H1 (cell line): ENCODE measurements at regions not wholly inside any gene's neighbourhood (a gene's known extent, or its start where the extent isn't known, plus 50 kb on each side); places are given as distances from the start of the nearest gene placed in this dataset.

Experiments used
- CTCF ChIA-PET: fragments of 300-600 bp; sonication (Branson Sonifier 250); formaldehyde crosslinking; loops from one replicate; lab custom pipeline; 2021; ENCODE audit not compliant: partially characterized antibody; lab: Charles Lee
- POLR2A ChIA-PET: fragments of 300-600 bp; sonication (Branson Sonifier 250); formaldehyde crosslinking; loops from one replicate; lab custom pipeline; 2021; ENCODE audit warnings: inconsistent platforms; ENCODE audit not compliant: partially characterized antibody; lab: Charles Lee
- DNase-seq, 2 experiments: peaks; one replicate each; pipeline versions ENCODE4 v3.0.0 to v3.0.0-alpha.2; 2010 to 2022; ENCODE audit warnings: low spot score in 2 of 2, low read depth in 1 of 2, mixed read lengths in 1 of 2
- FAIRE-seq: peaks from 2 replicates; lab custom pipeline; 2011; peaks lifted over from hg19 to GRCh38; lab: Jason Lieb, UNC
- H2AFZ ChIP-seq: 2 replicates; pipeline ENCODE4 v1.8.1; 2012; ENCODE audit warnings: low read length, inconsistent platforms
- H2AK5ac ChIP-seq: 2 replicates; pipeline ENCODE4 v1.6.1; 2013; ENCODE audit warnings: low read depth, low read length
- H2BK120ac ChIP-seq: replicated peaks from 2 replicates; pipeline ENCODE3; 2013; ENCODE audit warnings: low read depth, low read length, inconsistent platforms
- H2BK12ac ChIP-seq: 2 replicates; pipeline ENCODE4 v1.6.1; 2013; ENCODE audit warnings: low read depth, low read length
- H2BK15ac ChIP-seq: 2 replicates; pipeline ENCODE4 v1.6.1; 2013; ENCODE audit warnings: low read length
- H2BK20ac ChIP-seq: 2 replicates; pipeline ENCODE4 v1.6.1; 2013; ENCODE audit warnings: low read length
- H2BK5ac ChIP-seq: 2 replicates; pipeline ENCODE4 v1.6.1; 2013; ENCODE audit warnings: low read depth, low read length
- H3K14ac ChIP-seq: 2 replicates; pipeline ENCODE4 v1.6.1; 2013; ENCODE audit warnings: inconsistent platforms; ENCODE audit not compliant: insufficient read length
- H3K18ac ChIP-seq: 2 replicates; pipeline ENCODE4 v1.6.1; 2013; ENCODE audit warnings: low read length; ENCODE audit errors: extremely low read depth
- H3K23ac ChIP-seq: 2 replicates; pipeline ENCODE4 v1.6.1; 2013; ENCODE audit warnings: inconsistent platforms; ENCODE audit not compliant: insufficient read length
- H3K23me2 ChIP-seq: 2 replicates; pipeline ENCODE4 v1.6.1; 2013; ENCODE audit warnings: low read depth, low read length
- H3K27ac ChIP-seq: 2 replicates; pipeline ENCODE4 v1.6.1; 2011; ENCODE audit warnings: low read depth, low read length, inconsistent platforms
- H3K27me3 ChIP-seq, 4 experiments: replicated peaks in 1 of 4; 1 replicate in 1 of 4; 2 replicates in 3 of 4; pipeline versions ENCODE4 v1.6.1 to v1.8.1; 2011 to 2013; ENCODE audit warnings: low read length in 3 of 4, mild to moderate bottlenecking in 3 of 4, inconsistent platforms in 2 of 4, mixed read lengths in 2 of 4, moderate library complexity in 1 of 4; ENCODE audit not compliant: control insufficient read depth in 3 of 4, insufficient read depth in 3 of 4; ENCODE audit errors: extremely low read depth in 1 of 4
- H3K36me3 ChIP-seq, 4 experiments: 2 replicates each; pipeline versions ENCODE4 v1.6.1 to v1.8.1; 2011 to 2013; ENCODE audit warnings: mild to moderate bottlenecking in 4 of 4, low read length in 3 of 4, moderate library complexity in 2 of 4, control low read depth in 1 of 4, inconsistent platforms in 1 of 4; ENCODE audit not compliant: insufficient read depth in 4 of 4, control insufficient read depth in 2 of 4
- H3K4ac ChIP-seq: replicated peaks from 2 replicates; pipeline ENCODE3; 2013; ENCODE audit warnings: low read length, low read depth, mixed read lengths, inconsistent platforms; ENCODE audit not compliant: insufficient read length
- H3K4me1 ChIP-seq, 4 experiments: replicated peaks in 1 of 4; 1 replicate in 1 of 4; 2 replicates in 3 of 4; pipeline versions ENCODE4 v1.6.1 to v1.8.1; 2011 to 2013; ENCODE audit warnings: low read length in 3 of 4, inconsistent platforms in 2 of 4, mixed read lengths in 1 of 4; ENCODE audit not compliant: insufficient read depth in 4 of 4, control insufficient read depth in 3 of 4
- H3K4me2 ChIP-seq, 2 experiments: 2 replicates each; pipeline versions ENCODE4 v1.6.1 to v1.8.1; 2011 to 2013; ENCODE audit warnings: low read depth in 2 of 2, low read length in 2 of 2, control low read depth in 1 of 2, inconsistent platforms in 1 of 2, mild to moderate bottlenecking in 1 of 2; ENCODE audit not compliant: insufficient read depth in 1 of 2
- H3K4me3 ChIP-seq, 4 experiments: fragments of 200-600, 300-600 bp in 1 of 4; sonication (generic), shearing (Covaris generic), sonication (Bioruptor Twin) in 1 of 4; 2 replicates each; pipeline versions ENCODE4 v1.5.1 to v1.8.1; 2011 to 2016; ENCODE audit warnings: low read length in 4 of 4, low read depth in 3 of 4, control low read depth in 2 of 4, inconsistent platforms in 2 of 4, mild to moderate bottlenecking in 2 of 4, mixed read lengths in 1 of 4, moderate library complexity in 1 of 4; ENCODE audit not compliant: insufficient read depth in 2 of 4; ENCODE audit errors: extremely low read depth in 1 of 4
- H3K56ac ChIP-seq: replicated peaks from 2 replicates; pipeline ENCODE3; 2013; ENCODE audit warnings: low read depth, mild to moderate bottlenecking, mixed read lengths, low read length, inconsistent platforms; ENCODE audit not compliant: insufficient read length
- H3K79me1 ChIP-seq: 2 replicates; pipeline ENCODE4 v1.6.1; 2013; ENCODE audit warnings: low read depth, low read length, control low read depth
- H3K79me2 ChIP-seq, 2 experiments: 2 replicates each; pipeline versions ENCODE4 v1.6.1 to v1.8.1; 2012 to 2013; ENCODE audit warnings: low read length in 2 of 2, mild to moderate bottlenecking in 2 of 2, inconsistent platforms in 1 of 2; ENCODE audit not compliant: insufficient read depth in 2 of 2, control insufficient read depth in 1 of 2
- H3K9ac ChIP-seq, 4 experiments: replicated peaks in 1 of 4; 1 replicate in 1 of 4; 2 replicates in 3 of 4; pipeline versions ENCODE4 v1.6.1 to v1.8.1; 2011 to 2013; ENCODE audit warnings: low read depth in 3 of 4, low read length in 3 of 4, control low read depth in 2 of 4, mild to moderate bottlenecking in 2 of 4, moderate library complexity in 2 of 4, inconsistent platforms in 1 of 4; ENCODE audit errors: extremely low read depth in 1 of 4
- H3K9me3 ChIP-seq, 2 experiments: 2 replicates each; pipeline versions ENCODE4 v1.6.1 to v1.8.1; 2012 to 2013; ENCODE audit warnings: mild to moderate bottlenecking in 2 of 2, moderate library complexity in 2 of 2, control low read depth in 1 of 2, inconsistent platforms in 1 of 2, low read depth in 1 of 2, low read length in 1 of 2, mixed read lengths in 1 of 2; ENCODE audit not compliant: insufficient read depth in 2 of 2
- H4K20me1 ChIP-seq, 2 experiments: replicated peaks in 1 of 2; 2 replicates each; pipeline versions ENCODE3 to v1.8.1; 2011 to 2013; ENCODE audit warnings: inconsistent platforms in 2 of 2, low read length in 2 of 2, mild to moderate bottlenecking in 1 of 2; ENCODE audit not compliant: insufficient read depth in 2 of 2, control insufficient read depth in 1 of 2
- H4K5ac ChIP-seq: 2 replicates; pipeline ENCODE4 v1.6.1; 2013; ENCODE audit warnings: low read length, low read depth, mixed read lengths, inconsistent platforms; ENCODE audit not compliant: insufficient read length
- H4K8ac ChIP-seq: 2 replicates; pipeline ENCODE4 v1.8.0; 2013; ENCODE audit warnings: mild to moderate bottlenecking, moderate library complexity, low read length, inconsistent platforms; ENCODE audit not compliant: insufficient read depth; ENCODE audit errors: extremely low read depth
- H4K91ac ChIP-seq: replicated peaks from 2 replicates; pipeline ENCODE3; 2013; ENCODE audit warnings: low read length, mixed read lengths, inconsistent platforms; ENCODE audit not compliant: insufficient read length
- CHD2 ChIP-seq: IDR thresholded peaks from 2 replicates; pipeline ENCODE4 v1.6.1; 2012; ENCODE audit warnings: low read length, improper control_type of control experiment
- EP300 ChIP-seq, 2 experiments: IDR thresholded peaks; 1 replicate in 1 of 2; 2 replicates in 1 of 2; pipeline ENCODE4 v1.6.1; 2011 to 2012; ENCODE audit warnings: low read depth in 2 of 2, low read length in 2 of 2, mild to moderate bottlenecking in 2 of 2, borderline replicate concordance in 1 of 2, inconsistent platforms in 1 of 2, moderate library complexity in 1 of 2
- HDAC6 ChIP-seq: IDR thresholded peaks from one replicate; pipeline ENCODE4 v1.7.1; 2012; ENCODE audit warnings: low read depth, mild to moderate bottlenecking, inconsistent platforms, low read length, moderate library complexity
- JUN ChIP-seq: IDR thresholded peaks from 2 replicates; pipeline ENCODE4 v1.6.1; 2011; ENCODE audit warnings: low read depth, mild to moderate bottlenecking, improper control_type of control experiment, low read length
- KDM5A ChIP-seq: fragments of 200-600 bp; IDR thresholded peaks from 2 replicates; pipeline ENCODE4 v1.7.1; 2012; ENCODE audit warnings: mild to moderate bottlenecking, low read length, inconsistent platforms, mixed read lengths
- POLR2AphosphoS5 ChIP-seq: IDR thresholded peaks from 2 replicates; pipeline ENCODE4 v1.6.1; 2011; ENCODE audit warnings: low read depth, low read length
- RAD21 ChIP-seq, 2 experiments: IDR thresholded peaks in 1 of 2; conservative IDR thresholded peaks in 1 of 2; 2 replicates each; pipeline ENCODE4 v1.6.1; 2011; ENCODE audit warnings: low read depth in 2 of 2, low read length in 2 of 2, improper control_type of control experiment in 1 of 2, inconsistent platforms in 1 of 2, mild to moderate bottlenecking in 1 of 2, moderate library complexity in 1 of 2
- SAP30 ChIP-seq: fragments of 300-600 bp; sonication (generic); IDR thresholded peaks from 2 replicates; pipeline ENCODE4 v1.7.1; 2012; ENCODE audit warnings: low read length, moderate library complexity, mild to moderate bottlenecking, inconsistent platforms; ENCODE audit not compliant: insufficient read depth, insufficient replicate concordance
- WGBS, 2 experiments: shearing (Covaris generic) in 1 of 2; methylation state at CpG; one replicate each; pipeline versions ENCODE4 v1.1.6 to v1.1.7; 2013 to 2015; ENCODE audit warnings: low lambda C conversion rate in 2 of 2, mixed read lengths in 2 of 2, inconsistent platforms in 1 of 2, low coverage in 1 of 2, missing lambda C conversion rate in 1 of 2; ENCODE audit not compliant: insufficient replicate concordance in 2 of 2, insufficient coverage in 1 of 2, insufficient read length in 1 of 2; ENCODE audit errors: extremely low coverage in 1 of 2, missing lambda C conversion rate in 1 of 2; 5-methylcytosine and 5-hydroxymethylcytosine counted together

DNA sequence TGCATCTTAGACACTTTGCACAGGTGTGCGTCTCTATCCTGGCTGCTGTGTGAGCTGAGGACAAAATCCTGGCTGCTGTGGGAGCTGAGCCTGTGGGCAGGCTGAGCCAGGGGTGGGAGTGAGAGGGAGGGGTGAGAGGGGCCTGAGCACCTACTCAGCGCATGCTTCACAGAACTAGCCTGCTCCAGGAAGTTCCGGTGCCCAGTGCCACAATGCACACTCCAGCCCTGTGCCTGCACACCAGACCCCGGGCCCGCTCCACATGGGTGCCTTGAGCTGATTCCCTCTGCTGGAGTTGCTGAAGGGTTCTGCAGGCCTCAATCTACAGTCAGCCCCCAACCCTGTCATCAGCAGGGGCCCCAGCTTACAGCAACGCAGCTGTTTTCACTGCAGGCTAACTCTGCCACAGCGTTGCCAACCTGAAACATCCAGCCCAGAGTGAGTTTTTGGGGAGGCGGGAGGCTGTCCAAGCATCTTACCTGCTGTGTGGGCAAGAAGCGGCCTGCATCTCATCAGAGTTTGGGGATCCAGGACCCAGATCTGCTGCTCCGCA, 1377.9 kb downstream of the TBC1D22A start:
- Histone ChIP-seq H3K14ac (no peak overlapping the region), H2BK20ac (no peak overlapping the region), H3K4me2 (no peak overlapping the region), H3K4me3 (no peak overlapping the region), H3K4me1 (peaks cover 0 to 2% (median 0%) of the 10 kb centered on the region in 4 experiments; a peak in 1 of 7 replicates), H2BK15ac (no peak overlapping the region), H4K8ac (no peak overlapping the region), H2BK5ac (no peak overlapping the region), H3K27me3 (0 out of 7 replicates have a peak, but pooled peaks cover 0 to 4% (median 0%) of the 10 kb centered on the region in 4 experiments), H3K4ac (no peak overlapping the region), H3K18ac (no peak overlapping the region), H3K9me3 (no peaks in the 10 kb centered on the region), H3K23me2 (no peaks in the 10 kb centered on the region), H4K5ac (no peak overlapping the region), H2AK5ac (no peak overlapping the region), H3K56ac (no peak overlapping the region), H3K9ac (no peak overlapping the region), H3K27ac (no peak overlapping the region), H4K91ac (no peak overlapping the region), H3K79me1 (no peaks in the 10 kb centered on the region), H2AFZ (no peak overlapping the region), H2BK120ac (no peak overlapping the region), H3K36me3 (no peaks in the 10 kb centered on the region), H3K23ac (no peak overlapping the region), H3K79me2 (no peaks in the 10 kb centered on the region), H4K20me1 (no peaks in the 10 kb centered on the region), H2BK12ac (no peak overlapping the region)
- DNase-seq (no peak), FAIRE-seq (no peak)
- WGBS, 2 experiments, result 93% methylated on average over 9 of the region's 10 CpGs; no CpG with 5 or more reads in 1 of the 2 experiments
- ChIA-PET POLR2A (no interaction called here), CTCF (no interaction called here)
- TF ChIP-seq RAD21 (IDR thresholded peaks at IDR 0.05 in 1 of 2, conservative IDR thresholded peaks at IDR 0.05 in 1 of 2; ENCODE audit: low read depth in 2 of 2, low read length in 2 of 2) (no peak), KDM5A (no peak), EP300 (IDR thresholded peaks at IDR 0.05; ENCODE audit: borderline replicate concordance in 1 of 2, low read depth in 2 of 2, low read length in 2 of 2) (no peak), HDAC6 (no peak), JUN (no peak), POLR2AphosphoS5 (no peak), CHD2 (no peak), SAP30 (no peak)
